ENCODE measurements at regions not wholly inside any gene's neighbourhood (a gene's known extent, or its start where the extent isn't known, plus 50 kb on each side); places are given as distances from the start of the nearest gene placed in this dataset.

DNA sequence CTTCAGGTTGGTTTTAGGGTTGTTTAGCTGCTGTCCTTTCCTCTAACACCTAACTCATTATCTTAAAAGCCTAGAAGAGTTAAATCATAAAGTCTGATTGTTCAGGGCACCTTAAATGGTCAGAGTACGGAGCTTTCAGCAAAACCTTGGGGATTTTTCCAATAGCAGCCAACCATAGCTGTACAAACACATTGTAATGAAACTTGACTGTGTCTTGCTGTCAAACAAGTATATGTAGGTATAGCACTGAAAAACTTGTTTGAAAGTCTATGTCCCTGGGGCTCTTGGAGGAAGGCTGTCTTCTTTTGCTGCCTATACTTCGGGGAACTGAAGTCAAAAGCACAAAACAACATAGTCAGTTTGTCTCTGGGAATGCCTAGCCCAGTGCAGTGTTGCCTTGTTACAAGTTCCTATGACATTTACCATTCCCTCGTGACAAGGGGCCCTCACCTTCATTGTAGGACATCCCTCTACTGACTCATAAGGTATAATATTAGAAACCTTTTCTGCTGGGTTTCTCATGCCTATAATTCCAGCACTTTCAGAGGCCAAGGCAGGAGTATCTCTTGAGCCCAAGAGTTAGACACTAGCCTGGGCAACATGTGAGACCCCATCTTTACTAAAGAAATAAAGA lies 474.5 kb upstream of the NBEA start:
- no peak for DNase-seq (ENCODE audit: low spot score)

DNA sequence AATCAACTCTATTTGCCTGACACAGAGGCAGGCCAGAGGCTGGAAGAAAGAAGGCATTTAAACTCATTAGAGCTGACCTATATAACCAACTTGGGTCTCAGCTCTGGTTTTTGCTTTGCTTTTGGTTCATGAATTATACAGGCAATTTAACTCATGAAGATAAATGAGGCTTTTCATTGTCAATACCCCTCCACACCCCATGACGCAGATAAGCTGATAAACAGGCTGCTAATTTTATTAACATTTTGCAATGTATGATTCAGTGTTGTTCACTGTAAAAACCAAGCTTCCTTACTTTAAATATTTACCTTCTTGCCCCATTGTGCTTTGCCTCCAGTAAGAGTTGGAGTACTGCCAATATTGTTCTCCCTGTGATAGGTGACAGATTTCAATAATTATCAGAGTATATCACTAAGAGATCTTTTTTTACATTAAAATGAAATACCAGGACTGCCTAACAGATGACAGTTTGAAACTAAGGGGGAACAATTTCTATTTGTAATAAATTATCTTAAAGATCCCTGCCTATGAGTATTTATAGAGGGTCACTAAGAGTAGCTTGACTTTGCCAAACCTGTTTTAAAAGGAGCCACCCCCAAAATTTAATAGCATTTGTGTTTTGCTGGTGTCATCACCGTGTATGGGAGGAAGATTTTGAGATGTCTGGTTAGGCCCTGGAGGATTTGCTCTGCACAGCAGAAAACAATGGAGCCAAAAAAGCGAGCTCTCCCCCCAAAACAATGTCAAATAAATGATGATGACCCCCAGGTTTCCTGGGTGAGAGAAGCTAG lies 472.7 kb upstream of the NBEA start:
- no peak for DNase-seq (ENCODE audit: low spot score)

DNA sequence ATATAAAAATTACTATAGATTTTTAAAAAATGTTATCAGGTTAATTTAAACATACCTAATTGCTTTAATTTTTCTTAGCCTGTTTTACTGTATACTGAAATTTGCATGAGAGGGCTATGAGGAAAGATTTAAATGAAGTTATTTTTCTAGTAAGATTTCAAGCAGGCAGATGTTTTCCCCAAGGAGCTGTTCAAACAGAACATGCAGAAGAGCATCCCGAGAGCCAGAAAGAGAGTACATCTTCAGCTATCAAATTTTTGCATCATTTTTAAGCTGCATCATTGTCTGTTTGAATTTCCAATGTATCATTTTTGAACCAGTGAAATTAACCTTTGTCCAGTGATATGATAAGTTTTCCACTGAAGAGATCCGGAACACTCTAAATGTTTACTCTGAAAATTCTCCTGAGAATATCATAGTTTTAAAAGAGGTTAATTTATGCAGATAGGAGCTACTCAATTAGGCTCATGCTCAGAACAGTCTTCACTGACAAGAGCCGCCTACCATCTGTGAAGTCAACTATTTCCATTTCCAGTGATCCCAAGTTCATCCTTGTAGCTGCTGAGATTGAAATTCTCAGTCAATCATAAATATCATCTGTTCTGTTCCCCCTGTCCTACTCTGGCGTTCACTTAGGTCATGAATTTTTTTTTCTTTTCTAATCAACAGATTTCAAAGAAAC lies 467.7 kb upstream of the NBEA start:
- no peak for DNase-seq (ENCODE audit: low spot score)

DNA sequence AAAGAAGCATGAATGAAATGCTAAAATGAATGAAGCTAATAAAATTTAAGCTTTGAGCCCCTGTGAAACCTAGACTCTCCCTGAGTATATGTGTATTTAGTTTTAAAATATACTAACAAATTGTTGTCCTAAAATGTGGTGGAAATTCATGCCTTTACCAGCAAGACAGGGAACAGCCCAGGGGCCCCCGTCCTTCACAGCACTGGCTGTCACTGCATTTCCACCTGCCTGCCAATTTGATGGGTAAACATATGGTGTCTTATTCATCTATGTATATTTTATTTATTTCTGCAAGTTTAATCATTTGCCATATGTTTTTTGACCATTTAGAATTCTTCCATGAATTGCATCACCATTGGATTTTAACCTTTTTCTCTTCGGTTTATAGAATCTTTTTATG lies 463.7 kb upstream of the NBEA start:
- no peak for DNase-seq (ENCODE audit: low spot score)

DNA sequence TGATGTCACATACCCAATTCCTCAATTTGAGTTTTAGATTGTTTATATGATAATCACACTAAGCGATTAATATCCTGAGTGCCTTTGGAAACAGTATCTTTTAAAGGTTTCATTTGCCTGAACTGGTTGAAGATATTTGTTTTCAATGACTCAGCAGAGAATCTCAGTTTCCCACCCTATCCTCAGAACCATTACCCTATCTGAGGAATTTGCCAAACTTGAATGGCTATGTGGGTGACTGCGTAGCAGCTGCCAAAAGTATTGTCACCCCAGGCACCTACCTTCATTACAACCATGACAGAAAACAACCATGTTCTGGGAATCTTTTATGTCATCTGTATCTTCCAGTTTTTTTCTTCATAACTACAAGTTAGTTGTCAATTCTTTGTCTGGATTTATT lies 440.1 kb upstream of the NBEA start:
- no peak for DNase-seq (ENCODE audit: low spot score)

DNA sequence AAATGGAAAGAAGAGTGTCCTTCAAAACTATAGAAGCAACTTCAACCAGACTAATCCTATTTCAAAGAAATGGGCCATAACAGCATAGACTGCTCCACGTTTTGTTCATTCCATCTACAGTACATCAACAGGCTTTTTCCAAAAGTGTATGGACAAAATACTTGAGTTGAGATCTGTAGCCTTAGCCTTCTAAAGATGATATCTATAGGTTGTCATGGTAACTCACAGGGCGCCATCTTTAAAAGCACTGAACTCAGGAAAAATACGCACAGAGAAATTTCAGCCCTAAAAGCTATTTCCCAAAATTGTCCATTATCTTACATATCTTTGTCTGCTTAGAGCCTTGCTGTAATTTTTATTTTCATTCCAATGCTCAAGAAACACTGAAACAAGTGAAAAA lies 439.4 kb upstream of the NBEA start:
- no peak for DNase-seq (ENCODE audit: low spot score)

DNA sequence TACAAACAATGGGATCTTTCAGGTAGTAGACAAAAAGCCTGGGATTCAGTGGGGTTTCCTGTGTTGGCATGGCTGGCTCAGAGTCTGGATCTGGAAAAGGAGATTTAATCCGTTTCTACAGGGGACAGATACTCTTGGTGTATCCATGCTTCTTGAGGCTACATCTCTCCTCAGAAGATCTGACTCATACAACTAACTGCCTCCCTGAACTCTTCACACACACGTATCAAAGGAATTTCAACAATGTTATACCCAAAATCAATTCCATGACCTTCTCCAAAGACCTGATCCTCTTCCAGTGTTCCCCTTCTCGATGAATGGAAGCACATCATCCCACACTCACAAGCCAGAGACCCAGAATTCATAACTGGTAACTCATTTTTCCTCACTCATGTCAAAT lies 435.3 kb upstream of the NBEA start:
- DNase-seq (ENCODE audit: low spot score) = no peak

DNA sequence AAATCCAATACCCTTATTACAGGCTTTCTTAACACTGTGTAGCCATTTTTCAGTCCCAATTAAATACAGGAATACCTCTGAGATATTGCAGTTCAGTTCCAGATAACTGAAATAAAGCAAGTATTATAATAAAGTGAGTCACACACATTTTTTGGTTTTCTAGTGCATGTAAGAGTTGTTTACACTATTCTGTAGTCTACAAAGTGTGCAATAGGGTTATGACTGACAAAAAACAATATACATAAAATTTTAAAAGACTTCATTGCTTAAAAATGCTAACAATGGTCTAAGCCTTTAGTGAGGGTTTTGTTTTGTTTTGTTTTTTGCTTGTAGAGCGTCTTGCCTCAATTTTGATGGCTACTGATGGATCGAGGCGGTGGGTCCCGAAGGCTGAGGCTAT lies 434.4 kb upstream of the NBEA start:
- no peak for DNase-seq (ENCODE audit: low spot score)

DNA sequence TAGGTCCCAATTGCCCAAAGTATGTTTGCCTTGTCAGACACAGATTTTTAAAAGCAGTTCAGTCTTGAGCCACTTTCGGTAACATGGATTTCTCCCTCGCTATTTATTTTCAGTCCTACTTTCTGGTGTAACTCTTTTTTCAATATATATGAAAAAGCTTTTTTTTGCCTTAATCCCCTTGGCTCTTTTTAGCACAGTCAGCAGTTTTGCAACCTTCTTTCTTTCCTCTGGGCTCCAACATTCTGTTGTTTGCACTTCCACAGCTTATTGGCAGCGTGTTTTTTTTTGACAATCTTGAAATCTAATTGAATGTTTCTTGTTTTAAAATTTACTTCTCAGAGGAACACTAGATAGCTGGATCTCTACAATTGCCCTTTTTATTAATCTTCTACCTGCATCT lies 429.3 kb upstream of the NBEA start:
- no peak for DNase-seq (ENCODE audit: low spot score)

DNA sequence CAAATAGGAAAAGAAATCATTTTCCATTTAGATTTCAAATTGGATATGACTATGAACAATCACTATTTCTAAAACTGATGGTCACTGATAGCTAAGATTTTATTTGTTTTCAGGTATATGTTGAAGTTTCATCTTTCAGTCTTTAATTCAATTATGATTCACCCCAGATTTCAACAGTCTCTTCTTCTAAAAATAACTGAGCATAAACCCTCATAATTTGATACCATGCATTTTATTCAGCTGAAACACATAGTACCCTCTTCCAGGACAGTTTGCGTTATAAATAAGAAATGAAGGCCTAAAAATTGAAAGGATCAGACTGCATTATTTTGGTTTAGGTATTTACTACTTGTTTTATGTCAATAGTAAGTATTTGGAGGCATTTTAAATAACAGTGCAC lies 428.5 kb upstream of the NBEA start:
- DNase-seq (ENCODE audit: low spot score) = no peak

DNA sequence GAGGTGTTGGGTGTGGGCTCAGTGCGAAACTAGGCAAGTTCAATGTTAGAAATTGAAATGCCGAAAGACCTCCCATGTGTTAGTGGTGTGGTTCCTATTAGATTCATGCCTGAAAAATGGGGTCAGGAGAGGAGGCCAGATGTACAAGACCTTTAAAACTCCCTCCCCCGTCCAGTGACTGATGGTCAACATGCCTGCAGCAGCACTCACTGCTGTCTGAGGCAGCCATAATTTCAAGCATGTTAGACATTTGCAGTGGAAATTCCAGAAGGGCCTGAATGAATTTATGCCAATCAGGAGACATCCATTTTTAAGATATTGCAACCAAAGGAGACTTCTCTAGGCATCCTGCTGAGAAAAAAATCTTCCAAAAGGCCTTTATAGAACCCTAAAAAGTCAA lies 426.9 kb upstream of the NBEA start:
- no peak for DNase-seq (ENCODE audit: low spot score)

DNA sequence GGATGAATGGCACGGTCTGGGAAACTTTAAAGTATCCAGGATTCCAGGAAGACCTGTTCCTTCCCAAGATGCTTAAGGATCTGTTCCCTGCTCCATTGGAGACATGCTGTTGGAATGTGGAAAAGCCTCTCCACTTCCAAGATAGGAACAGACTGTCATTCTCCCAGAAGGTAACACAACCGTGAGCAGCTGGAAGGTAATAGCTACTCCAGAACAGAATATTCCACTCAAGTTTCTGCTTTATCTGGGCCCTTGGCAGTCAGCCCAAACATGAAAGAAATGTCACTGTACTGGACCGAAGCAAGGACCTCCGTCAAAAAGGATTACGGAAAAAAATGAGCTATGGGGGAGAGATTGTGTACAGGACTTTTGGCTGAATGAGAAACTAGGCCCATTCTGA lies 420.9 kb upstream of the NBEA start:
- DNase-seq (ENCODE audit: low spot score) = no peak

DNA sequence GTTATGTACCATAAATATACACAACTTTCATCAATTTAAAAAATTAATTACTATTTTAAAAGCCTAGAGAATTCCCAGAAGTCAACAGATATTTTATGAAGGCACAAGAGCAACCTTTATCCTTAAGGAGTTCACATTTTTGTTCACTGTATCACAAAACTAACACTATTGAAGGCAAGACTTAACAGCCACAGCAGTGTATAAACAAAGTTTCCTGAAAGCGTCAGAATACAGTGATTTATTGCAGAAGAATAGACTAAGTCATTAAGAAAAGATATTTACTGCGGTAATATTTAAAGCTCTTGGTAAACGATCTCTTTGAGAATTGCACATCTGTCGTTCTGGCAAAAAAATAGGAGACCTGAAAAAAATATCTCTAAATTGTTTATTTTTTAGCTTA lies 419.3 kb upstream of the NBEA start:
- DNase-seq (ENCODE audit: low spot score) = no peak

DNA sequence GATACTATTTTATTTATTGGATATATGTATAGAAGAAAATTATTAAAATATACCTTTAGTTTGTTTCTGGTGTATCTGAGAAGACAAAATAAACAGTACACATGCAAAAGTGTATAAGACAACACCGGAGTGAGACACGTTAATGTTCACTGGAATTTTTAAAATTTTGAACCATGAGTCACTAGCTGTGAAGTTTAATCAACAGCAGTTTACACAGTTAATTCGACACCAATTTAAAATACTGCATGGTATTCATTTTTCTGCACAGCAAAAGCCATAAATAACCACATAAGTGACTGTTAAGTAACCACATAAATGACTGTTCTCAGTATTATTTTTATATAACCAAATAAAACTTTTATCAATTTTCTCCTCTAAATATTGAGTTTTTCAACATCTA lies 418.7 kb upstream of the NBEA start:
- no peak for DNase-seq (ENCODE audit: low spot score)

DNA sequence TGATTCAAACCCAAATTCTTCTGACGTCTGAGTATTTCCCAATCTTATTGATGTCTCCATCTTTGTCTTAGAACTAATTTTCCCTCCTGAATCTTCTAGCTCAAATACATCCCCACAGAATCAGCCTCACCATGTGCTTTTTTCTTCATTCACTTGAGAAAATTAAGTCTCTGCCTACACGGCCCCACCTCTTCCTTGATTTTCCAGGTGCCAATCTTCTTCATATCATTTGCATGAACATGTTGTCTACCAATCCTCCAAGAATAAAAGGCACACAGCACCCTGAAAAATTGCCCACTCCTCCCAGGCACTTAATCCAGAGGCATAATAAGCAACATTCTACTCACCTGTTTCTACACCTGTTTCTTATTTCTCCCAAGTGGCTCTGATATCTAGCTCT lies 408.1 kb upstream of the NBEA start:
- no peak for DNase-seq (ENCODE audit: low spot score)

DNA sequence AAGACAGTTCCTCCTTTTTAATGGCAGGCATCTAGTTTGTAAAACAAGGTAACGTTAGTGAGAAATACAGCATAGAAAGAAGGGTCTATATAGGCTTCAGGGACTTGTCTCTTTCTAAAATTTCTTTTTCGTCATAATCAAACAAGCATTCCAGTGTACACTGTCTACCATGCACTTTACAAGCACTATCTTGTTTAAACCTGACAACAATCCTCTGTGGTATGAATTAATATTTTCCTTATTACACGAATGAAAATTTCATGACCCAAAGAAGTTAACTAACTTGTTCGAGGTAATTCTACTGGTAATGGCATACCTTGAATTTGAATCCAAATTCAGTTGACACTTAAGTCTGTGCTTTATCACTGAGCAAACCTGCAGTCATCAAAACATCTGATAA lies 399.7 kb upstream of the NBEA start:
- no peak for DNase-seq (ENCODE audit: low spot score)

DNA sequence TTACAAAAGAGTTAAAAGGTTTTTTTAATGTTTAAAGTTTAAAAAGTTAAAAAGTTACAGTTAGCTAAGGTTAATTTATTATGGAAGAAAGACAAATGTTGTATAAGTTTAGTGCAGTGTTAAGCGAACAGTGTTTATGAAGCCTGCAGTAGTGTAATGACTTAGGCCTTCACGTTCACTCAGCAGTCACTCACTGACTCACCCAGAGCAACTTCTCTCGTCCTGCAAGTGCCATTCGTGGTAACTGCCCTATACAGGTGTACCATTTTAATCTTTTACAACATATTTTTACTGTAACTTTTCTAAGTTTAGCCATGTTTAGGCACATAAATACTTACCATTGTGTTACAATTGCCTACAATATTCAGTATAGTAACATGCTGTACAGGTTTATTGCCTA lies 398.2 kb upstream of the NBEA start:
- DNase-seq (ENCODE audit: low spot score) = no peak

DNA sequence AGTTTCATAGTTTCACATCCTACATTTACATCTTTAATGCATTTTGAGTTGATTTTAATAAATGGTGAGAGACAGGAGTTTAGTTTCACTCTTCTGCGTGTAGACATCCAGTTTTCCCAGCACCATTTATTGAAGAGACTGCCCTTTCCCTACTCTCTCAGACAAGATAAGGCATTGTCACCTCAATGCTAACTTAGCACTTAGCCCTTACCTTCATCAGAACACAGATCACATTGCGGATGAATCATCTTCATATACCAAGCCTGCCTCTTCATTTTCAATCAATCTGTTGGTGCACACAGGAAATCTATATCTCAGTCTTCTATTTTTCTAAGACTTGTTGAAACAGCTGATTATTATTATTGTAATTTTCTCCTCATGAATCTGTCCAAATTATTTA lies 396.6 kb upstream of the NBEA start:
- DNase-seq (ENCODE audit: low spot score) = no peak

DNA sequence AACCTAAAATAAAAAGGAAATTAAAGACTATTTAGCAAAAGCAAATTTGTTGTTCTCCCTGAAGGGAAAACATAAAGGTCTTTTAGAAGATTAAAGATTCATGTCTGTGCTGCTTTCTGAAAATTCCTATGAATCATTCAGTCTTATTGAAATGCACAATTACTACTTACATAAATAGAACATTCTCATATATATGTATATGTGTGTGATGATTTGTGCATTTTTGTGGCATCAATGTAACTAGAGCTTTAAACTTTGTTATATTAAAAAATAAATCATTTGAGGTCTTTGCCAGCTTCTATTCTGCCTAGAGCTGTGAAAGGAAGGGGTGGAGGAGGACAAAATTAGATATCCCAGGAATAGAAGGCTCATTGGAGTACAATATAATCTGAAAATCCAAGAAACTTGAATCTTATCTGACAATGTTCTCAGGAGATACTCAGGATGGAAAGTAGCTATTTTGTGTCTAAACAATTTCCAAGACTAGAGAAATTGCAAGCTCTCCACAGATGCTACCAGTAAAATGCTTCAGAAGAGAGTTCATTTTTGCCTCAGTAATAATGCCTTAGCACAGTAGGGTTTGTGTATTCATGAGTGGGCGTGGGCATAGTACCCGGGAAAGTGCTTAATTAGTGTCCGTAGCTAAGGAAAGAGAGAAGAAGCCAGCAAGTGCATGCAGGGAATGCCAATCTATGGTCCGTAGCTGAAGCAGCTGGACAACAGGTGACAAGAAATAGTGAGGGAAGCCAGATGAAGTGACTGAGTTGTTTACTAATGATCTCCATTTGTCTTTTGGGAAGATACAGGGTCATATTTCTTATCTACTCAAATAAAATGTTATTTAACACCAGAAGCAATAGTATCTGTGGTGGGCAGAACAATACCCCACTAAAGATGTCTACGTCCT lies 395.5 kb upstream of the NBEA start:
- DNase-seq (ENCODE audit: low spot score) = no peak

DNA sequence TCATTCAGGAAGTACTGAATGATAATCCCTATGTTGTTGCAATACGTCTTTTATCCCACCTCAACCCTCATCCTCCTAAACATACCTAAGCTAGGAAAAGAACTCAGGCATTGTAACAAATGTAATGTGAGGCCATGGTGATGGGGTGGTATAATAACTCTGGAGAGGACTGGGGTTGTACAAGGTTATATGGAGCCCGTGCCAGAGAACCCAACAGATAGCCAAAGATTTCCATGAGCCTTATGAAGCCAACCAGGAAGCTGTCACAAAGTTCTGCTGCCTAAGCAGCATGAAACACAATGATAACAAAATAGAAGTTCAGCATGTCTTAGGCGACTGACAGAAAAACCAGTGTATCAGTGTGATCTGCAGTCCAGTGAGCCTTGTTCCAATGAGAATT lies 394.1 kb upstream of the NBEA start:
- DNase-seq (ENCODE audit: low spot score) = no peak

DNA sequence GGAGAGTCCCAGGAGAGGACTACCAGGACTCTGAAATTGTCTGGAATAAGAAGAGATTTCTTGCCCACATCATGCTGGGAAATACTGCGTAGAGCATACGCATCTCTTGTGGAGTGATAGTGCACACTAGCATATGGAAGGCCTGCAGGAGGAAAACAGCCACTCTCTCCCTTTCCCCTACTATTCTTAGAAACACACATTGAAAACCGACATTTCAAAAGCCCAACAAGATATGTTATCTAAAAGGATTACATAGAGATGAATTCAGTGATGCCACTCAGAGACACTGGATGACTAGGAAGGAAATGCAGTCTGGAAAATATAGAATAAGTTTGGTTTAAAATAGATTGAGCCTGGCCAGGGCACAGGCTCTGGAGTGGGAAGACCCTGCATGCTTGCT lies 388.7 kb upstream of the NBEA start:
- DNase-seq (ENCODE audit: low spot score) = no peak

DNA sequence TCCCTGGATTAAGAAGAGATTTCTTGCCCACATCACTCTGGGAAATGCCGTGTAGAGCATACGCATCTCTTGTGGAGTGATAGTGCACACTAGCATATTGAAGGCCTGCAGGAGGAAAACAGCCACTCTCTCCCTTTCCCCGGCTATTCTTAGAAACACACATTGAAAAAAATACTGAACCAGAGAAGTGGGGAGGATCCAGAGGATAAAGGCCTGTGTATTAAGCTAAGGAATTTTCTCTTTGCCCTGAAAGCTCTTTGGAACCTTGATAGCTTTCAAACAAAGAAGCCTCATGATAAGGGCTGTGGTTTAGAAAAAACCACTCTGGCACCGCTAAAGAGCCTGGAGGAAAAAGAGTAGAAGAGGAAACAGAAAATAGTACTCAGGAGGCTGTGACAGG lies 386.1 kb upstream of the NBEA start:
- no peak for DNase-seq (ENCODE audit: low spot score)

DNA sequence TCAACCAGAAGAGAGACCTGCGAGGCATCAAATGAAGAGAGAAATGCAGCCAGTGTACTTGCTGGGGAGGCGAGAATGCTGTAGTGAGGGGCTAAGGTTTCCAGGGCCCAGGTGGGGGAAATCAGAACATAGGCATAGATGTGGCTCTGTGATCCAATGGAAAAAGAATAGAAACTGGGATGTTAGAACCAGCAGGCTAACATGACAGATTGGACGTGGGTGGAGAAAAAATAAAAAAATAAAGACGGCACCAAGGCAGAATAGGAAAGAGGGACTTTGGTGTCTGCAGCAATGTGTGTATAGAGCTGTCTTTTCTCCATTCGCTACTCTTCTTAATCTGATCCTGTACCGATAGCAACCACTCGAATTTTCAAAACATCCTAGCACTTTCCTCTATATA lies 381.0 kb upstream of the NBEA start:
- no peak for DNase-seq (ENCODE audit: low spot score)
